Erythroblast (primary cell): ENCODE measurements at regions not wholly inside any gene's neighbourhood (a gene's known extent, or its start where the extent isn't known, plus 50 kb on each side); places are given as distances from the start of the nearest gene placed in this dataset.
A peak's percentile ranks its signal among the peaks of the same experiment; 100 is the strongest.

Experiments
- DNase-seq, 2 experiments: peaks; one replicate each; lab custom pipeline; 2025; lab: John Stamatoyannopoulos, UW
- GATA1 ChIP-seq: IDR thresholded peaks from 2 replicates; pipeline ENCODE4 v1.6.1; 2011; ENCODE audit warnings: low read depth, mild to moderate bottlenecking, control low read depth, low read length, moderate library complexity
- POLR2A ChIP-seq: IDR thresholded peaks from 2 replicates; pipeline ENCODE4 v1.6.1; 2011; ENCODE audit warnings: mild to moderate bottlenecking, low read length

DNA sequence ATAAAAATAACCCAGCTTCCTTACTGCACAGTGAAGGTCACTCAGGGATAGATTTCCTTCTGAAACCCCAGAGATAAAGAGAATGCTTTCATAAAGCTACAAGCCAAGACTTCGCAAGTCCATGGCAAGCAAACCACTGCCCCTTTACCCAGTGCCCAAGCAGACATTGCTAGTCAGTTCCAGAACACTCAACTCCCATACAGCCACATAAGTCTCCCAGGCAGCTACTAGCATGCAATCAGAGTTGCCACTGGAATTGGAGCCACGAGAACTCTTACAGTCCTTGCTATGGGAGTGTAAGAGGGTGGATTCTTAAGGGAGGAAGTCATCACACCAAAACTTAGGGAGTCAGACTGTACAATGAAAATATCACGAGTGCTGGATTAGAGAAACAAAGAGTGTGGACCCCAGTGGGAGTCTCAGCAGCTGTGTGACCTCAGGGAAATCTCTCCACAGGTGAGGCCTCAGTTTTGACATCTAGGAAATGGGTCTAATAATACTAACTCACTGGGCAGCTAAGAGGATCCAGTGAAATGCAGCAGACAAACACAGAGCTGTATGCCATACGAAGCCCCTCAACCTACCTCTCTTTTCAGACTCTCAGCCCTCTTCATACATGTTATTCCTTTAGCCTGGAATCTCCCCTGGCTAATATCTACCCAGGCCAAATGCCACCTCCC, 526.6 kb downstream of the MN1 start:
- TF ChIP-seq POLR2A (no peak), GATA1 (no peak)
- no peak for DNase-seq

DNA sequence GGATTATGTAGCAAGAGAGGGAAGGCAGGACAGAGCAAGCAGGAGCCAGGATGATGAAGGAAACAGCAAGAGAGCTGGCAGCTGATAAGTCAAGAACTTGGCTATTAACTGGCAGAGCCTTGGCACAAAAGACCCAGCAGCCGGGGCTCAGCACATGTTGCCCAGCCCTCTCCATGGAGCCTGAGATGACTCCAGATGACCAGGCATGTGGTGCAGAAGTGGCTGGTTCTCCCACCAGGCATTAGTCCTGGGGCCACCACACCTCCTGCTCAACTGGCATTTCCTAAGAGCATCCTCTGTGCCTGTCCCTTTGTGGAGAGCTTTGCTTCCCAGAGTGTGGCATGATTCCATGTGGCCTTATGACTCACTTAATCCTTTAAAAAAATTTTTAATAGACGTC, 522.6 kb downstream of the MN1 start:
- DNase-seq: no peak
- TF ChIP-seq POLR2A (no peak), GATA1 (no peak)

DNA sequence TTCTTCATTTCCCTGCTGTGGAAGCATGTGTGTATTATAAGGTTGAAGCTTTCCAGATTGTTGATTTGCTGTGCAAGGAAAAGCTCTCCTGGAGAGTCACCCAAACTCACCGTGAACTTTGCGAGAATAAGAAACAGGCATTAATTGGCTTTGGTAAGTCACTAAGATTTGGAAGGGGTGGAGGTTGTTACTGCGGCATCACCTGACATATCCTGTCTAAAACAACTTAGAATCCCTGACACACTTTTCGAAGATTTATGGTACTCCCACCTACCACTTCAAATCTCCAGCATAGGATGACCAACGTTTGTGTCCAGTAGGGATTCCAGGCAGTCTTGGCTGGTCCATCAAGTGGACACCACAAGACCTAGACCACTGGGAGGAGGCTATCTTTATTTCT, 518.3 kb downstream of the MN1 start:
- TF ChIP-seq GATA1 (no peak), POLR2A (no peak)
- no peak for DNase-seq

DNA sequence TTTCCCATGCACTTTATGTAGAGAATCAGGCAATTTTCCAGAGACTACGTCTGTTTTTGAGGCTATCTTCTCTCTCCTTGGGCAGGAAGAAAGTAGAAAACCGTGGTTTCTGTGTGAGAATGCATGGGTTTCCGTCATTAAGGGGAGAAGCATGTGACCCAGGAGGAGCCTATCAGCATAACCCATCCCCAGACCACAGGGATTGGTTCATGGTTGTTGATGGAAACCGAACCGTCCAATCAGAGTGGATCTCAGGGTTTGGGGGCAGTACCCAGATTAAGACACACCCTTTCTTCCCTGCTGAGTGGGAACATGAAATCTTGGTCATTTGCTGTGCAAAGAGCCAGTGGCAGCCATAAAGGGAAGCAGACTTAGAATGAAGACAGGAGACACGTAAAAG, 517.8 kb downstream of the MN1 start:
- peak; percentile 7 to 14 for DNase-seq
- TF ChIP-seq GATA1 (no peak), POLR2A (no peak)

GRCh38 chr22:27284324-27284723, 517.2 kb downstream of the MN1 start:
- DNase-seq: no peak
- TF ChIP-seq GATA1: no peak
- no peak for TF ChIP-seq POLR2A

DNA sequence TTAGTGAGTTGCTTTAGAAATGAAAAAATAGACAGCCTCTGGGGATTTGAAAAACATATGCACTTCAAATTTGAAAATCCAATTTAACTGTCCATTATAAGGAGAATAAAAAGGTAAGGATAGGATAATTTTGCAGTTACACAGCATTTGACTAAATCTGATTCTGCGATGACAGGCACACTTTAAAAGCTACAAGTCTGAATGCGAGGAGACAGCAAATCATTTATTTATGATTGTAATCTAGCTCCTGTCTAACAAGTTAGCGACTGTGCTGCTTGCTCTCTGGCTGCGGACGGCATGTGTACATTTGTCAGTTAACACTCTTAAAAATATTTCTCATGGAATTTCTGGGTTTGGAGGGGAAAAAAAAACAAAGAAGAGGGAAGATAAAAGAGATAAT, 514.8 kb downstream of the MN1 start:
- DNase-seq: no peak

DNA sequence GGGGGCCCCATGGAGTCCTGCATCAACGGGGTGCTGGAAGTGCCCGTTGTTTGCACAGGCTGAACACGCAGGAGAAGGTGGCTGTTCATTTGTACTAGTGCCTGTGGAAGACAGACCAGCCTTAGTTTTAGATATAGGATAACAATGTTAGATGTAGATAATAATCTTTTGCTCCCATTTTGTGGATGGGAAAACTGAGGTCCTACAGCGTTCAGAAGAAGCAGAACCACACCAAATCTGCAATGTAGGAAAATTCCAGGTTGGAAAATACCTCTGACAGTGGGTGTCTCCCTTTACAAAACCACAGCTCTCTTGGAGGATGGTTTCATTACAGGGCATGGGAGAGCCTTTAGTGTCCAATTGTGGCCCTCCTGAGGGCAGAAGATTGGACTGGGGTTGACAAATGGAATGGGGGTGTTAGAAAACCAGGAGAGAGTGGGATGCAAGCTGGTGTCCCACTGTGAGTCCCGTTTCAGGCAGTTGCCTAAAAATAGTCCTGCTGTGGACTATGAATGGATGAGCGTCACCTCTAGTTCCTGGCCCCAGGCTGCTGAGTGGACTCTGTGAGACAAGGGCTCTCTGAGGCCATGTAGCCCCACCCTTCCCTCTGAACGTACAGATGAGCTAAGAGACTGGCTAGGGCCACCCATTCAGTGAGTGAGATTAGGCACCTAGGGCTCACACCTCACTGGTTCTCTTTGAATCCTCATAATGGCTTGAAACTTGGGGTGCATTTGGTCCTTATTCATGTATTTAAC, 508.8 kb downstream of the MN1 start:
- DNase-seq: peak; percentile 20 to 32
- TF ChIP-seq POLR2A: no peak
- no peak for TF ChIP-seq GATA1

More for the DNA sequence above, 514.8 kb downstream of the MN1 start:
- no peak for TF ChIP-seq GATA1
- no peak for TF ChIP-seq POLR2A

- no peak for DNase-seq
- TF ChIP-seq POLR2A: no peak
- TF ChIP-seq GATA1: no peak
Measured at GRCh38 chr22:27293721-27294445, 507.7 kb downstream of the MN1 start.

- DNase-seq: no peak
- no peak for TF ChIP-seq GATA1
- TF ChIP-seq POLR2A: no peak
Measured at GRCh38 chr22:27295040-27295439, 506.5 kb downstream of the MN1 start.

DNA sequence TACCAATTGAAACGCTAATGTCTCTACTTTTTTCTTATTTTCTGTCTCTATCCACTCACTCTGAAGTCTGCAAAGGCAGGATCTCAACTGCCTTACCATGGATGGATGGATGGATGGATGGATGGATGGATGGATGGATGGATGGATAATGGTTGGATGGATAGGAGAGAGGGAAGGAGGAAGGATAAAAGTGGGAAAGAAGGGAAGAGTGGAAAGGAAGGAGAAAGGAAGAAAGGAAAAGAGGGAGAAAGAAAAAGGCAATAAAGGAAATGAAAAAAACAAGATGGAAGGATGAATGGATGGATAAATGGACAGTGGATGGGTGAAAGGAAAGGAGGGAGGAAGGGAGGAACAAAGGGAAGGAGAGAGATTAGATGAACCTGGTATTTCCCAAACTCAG, 506.0 kb downstream of the MN1 start:
- no peak for TF ChIP-seq GATA1
- TF ChIP-seq POLR2A: no peak
- DNase-seq: no peak

- TF ChIP-seq GATA1: no peak
- no peak for TF ChIP-seq POLR2A
Measured at GRCh38 chr22:27296091-27296675, 505.4 kb downstream of the MN1 start.

GRCh38 chr22:27297125-27297524, 504.4 kb downstream of the MN1 start:
- no peak for TF ChIP-seq GATA1
- no peak for DNase-seq

More at GRCh38 chr22:27296091-27296675, 505.4 kb downstream of the MN1 start:
- no peak for DNase-seq

DNA sequence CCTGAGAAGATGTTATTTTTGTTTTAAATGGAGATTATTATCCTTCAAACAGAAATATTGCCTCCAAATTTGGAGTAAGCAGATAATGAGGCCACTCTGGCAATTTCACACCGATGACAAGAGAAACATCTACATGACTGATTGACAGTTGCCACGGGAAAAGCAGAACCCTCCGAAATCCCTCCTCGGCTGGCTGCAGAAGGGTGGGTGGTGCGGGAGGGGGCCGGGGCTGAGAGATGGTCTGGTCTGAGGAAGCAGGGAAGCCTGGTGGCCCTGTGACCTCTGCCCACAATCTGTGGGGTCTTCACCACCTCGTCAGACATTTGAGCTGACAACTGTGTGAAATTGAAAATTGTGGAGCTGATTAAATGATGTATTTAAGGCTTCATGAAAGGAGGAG, 503.2 kb downstream of the MN1 start:
- peak; percentile 42 to 49 for DNase-seq
- TF ChIP-seq GATA1 (no peak), POLR2A (no peak)
